ENCODE measurements at regions not wholly inside any gene's neighbourhood (a gene's known extent, or its start where the extent isn't known, plus 50 kb on each side); places are given as distances from the start of the nearest gene placed in this dataset.
A peak's percentile ranks its signal among the peaks of the same experiment; 100 is the strongest.

- DNase-seq = peak; percentile 13
Measured at GRCh38 chr3:24773798-24774197, 279.1 kb upstream of the THRB start.

- no peak for DNase-seq
Measured at GRCh38 chr3:24780991-24781390, 286.3 kb upstream of the THRB start.

- no peak for DNase-seq
Measured at GRCh38 chr3:24781454-24781853, 286.8 kb upstream of the THRB start.

- DNase-seq = no peak
Measured at GRCh38 chr3:24793896-24794295, 299.2 kb upstream of the THRB start.

- no peak for DNase-seq
Measured at GRCh38 chr3:24802614-24803013, 308.0 kb upstream of the THRB start.

- no peak for DNase-seq
Measured at GRCh38 chr3:24804095-24804494, 309.4 kb upstream of the THRB start.

GRCh38 chr3:24810881-24811280 is 316.2 kb upstream of the THRB start:
- DNase-seq = no peak

GRCh38 chr3:24812116-24812515 is 317.5 kb upstream of the THRB start:
- no peak for DNase-seq

- no peak for DNase-seq
Measured at GRCh38 chr3:24818055-24818454, 323.4 kb upstream of the THRB start.

- no peak for DNase-seq
Measured at GRCh38 chr3:24828011-24828410, 333.4 kb upstream of the THRB start.

- no peak for DNase-seq
Measured at GRCh38 chr3:24828551-24828950, 333.9 kb upstream of the THRB start.

- no peak for DNase-seq
Measured at GRCh38 chr3:24829011-24829581, 334.4 kb upstream of the THRB start.

GRCh38 chr3:24829629-24830229 is 335.1 kb upstream of the THRB start:
- DNase-seq = no peak

- no peak for DNase-seq
Measured at GRCh38 chr3:24830230-24831152, 335.8 kb upstream of the THRB start.

GRCh38 chr3:24831221-24831620 is 336.6 kb upstream of the THRB start:
- no peak for DNase-seq

GRCh38 chr3:24832891-24833290 is 338.2 kb upstream of the THRB start:
- DNase-seq = no peak

- no peak for DNase-seq
Measured at GRCh38 chr3:24834442-24834841, 339.8 kb upstream of the THRB start.

- no peak for DNase-seq
Measured at GRCh38 chr3:24835510-24835909, 340.9 kb upstream of the THRB start.

GRCh38 chr3:24837601-24838000 is 343.0 kb upstream of the THRB start:
- DNase-seq = no peak

- no peak for DNase-seq
Measured at GRCh38 chr3:24838533-24838932, 343.9 kb upstream of the THRB start.

GRCh38 chr3:24843955-24844354 is 349.3 kb upstream of the THRB start:
- DNase-seq = no peak

- DNase-seq = no peak
Measured at GRCh38 chr3:24845524-24846155, 351.0 kb upstream of the THRB start.

GRCh38 chr3:24846286-24846860 is 351.7 kb upstream of the THRB start:
- DNase-seq = no peak

Data from NCI-H345 (cell line).